HG03095 (cell line): ENCODE measurements at regions not wholly inside any gene's neighbourhood (a gene's known extent, or its start where the extent isn't known, plus 50 kb on each side); places are given as distances from the start of the nearest gene placed in this dataset.

Source experiments
- ATAC-seq: cut with Tn5 transposase; IDR thresholded peaks from one replicate; pipeline ENCODE4 v1.9.1; 2021; ENCODE audit warnings: moderate library complexity; ENCODE audit not compliant: unreplicated experiment

DNA sequence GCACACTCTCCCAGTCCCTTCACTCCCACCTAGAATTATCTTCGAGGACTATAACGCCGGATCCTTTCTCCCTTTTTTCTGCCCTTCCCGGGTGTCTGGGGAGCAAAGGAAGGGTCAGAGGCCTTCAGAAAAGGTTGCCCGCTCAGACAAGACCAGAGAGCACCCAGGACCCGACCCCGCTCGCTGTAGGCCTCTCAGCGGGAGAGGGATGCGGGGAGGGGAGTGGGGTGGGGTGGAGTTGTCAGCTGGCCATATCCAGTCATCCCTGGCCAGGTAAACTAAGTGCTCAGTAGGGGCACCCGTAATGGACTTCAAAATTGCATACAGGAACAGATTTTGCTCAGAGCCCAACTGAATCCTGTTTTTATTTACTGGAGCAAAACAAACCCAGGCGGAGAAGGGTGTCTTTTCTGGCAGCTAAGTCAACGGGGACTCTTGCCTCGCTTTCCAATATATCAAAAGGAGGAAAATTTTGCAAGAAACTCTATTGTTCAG lies 65.0 kb downstream of the NOL4 start:
- ATAC-seq: no peak

DNA sequence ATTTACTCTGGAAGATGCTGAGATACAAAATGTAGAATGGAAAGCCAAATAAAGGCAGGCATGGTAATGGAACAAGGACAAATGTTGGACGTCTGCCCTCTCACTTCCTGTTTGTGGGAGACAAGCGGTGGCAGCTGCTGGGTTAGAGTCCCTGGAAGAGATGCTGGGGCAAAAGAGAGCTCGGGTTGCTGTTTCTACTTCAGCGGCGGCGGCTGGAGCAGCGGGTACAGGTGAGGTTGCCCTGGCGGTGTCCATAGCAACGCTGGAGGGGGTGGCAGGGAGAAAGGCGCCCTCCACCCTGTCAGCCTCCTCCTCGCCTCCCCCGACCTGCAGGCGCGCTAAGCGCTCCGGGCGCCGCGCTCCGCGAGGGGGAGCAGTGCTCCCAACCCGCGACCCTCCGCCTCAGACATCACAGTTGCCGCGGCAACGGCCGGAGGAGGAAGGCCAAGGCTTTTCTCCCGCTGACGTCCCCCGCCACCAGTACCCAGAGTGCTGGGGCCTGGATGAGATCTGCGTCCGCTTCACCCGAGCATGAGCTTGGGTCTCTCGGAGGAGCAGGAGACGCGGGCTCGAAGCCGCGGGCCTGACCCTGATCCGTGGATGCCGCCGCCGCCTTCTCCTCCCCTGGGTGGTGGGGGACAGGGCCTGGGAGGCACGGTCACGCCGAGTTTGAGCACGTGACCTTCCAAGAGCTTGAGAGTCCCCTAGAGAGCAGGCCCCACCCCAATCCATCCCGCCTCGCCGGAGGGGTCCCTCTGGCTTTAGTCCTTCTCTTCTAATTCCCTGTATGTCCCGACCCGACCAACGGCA lies 65.6 kb downstream of the NOL4 start:
- ATAC-seq: no peak

DNA sequence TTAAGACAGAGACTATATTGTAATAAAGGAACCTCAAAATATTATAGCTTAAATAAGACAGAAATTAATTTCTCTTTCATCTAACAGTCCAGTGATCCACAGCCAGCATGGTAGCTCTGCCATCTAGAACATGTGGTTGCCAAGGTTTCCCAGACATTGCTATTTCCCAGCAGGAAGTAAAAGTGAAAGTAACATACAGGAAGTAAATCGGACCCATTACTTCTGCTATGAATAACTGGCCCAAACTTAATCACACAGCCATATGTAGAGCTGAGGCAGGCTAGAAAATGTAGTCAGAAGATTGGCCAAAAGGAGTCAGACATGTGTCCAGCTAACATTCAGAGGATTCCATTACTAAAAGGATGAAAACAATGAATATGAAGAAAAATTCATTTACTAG lies 71.0 kb downstream of the NOL4 start:
- ATAC-seq: no peak

DNA sequence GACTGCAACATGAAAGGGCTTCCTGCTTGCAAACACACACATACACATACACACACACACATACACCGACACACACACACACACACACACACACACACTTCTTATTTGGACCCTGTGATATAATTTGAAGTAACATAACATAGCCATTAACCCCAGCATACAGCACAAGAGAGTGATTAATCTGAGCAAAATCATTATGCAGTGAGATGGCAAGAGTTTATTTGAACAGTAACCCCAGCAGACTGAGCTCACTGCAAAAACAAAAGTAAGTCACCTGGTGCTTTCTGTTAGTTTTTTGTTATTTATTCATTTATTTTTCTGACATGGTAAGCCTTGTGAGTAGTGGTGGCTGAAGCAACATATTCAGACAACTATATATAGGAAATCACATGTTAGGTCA lies 93.7 kb downstream of the NOL4 start:
- ATAC-seq: no peak

DNA sequence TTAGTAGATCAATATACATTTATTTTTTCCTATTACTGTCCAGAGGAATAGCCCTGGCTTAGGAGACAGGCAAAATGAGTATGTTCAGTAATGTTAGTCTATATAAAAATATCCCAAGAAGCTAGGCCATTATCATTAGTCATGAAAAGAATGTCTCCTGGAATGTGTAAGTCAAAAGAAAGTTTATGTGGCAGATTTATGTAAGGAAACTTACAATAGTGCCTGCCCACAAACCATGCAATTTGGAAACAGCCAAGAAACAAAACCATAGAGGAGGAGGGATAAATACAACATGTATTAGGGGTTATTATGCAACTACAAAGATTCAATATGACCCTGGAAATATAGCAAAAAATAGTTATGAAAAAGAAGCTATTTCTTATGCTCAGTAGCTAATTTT lies 96.3 kb downstream of the NOL4 start:
- ATAC-seq: no peak

DNA sequence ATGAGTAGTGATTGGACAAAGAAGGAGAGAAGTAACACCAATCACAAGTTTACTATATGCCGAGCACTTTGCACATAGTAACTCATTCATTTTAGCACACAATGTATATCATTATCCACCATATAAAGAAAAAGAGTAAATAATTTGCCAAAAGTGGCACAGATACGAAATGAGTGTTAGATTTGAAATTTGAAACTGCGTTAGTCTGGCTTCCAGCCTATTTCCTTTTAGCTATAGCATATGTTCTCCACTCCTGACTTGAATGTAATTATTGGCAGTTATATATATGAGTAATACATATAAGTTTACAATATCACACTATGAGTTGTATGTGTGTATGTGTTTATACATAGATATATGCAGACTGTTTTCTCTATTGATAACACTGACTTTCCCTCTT lies 98.6 kb downstream of the NOL4 start:
- no peak for ATAC-seq

DNA sequence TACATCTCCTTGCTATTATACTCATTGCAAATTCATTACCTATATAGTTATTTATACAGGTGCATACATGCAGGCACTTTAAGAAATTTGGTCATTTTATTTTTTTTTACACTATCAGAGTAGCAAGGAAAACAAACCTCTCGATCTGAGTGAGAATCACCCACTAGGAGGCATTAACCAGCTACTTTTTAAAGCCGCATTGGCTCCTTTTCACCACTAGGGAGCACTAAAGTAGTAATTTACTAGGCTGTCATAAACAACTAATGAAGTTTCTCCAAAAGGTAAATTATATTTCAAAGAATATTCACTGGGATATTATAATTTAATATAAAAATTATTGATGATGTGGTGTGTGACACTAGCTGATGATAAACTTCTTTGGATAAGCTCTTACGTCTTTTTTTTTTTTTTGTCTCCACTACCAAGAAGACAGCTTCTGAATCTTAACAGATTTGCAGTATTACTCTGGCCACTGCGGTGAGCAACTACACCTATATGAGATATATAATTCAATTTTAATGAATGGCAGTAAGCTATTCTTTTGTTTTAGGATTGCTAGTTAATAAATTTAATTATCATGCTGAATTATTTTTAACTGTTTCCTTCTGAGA lies 101.9 kb downstream of the NOL4 start:
- ATAC-seq: peak; percentile 92

DNA sequence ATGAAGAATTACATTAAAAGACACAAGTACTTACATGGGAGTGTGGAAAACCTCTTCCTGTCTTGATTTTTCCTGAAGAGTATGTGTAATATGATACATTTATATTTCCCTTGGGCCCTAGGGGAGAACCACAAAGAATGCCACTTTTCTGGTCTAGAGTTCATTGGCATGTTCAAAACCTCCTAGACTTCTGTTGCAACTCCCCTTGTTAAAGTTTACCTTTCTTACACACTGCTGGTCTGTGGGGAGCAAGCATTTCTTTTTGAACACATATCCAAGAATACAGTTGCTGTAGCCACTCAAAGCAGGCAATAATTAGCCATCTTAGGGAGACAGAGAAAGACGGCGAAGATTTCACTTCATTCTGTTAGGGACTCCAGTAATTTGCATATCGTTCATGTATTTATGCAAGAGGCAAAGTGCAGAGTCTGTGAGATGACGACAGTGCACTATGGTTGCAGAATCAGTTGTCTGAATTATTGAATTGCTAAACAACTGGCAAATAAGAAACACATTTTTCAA lies 103.5 kb downstream of the NOL4 start:
- ATAC-seq: no peak

DNA sequence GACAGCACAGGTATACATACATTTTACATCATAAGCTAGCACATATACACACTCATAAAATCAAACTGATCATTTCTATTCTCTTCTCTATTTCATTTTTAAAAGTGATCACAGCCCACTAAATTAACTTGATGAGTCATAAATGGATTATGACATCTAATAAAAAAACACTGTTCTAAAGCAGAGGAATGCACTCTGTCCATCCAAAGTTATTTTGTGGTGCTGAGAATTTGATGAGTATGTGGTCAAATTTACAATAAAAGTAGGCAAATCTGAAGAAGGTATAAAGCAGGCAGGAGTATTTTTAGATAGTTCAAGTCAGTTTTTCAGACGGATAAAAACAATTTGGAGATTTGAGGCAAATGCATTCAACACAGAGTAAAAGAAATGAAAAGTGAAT lies 104.4 kb downstream of the NOL4 start:
- no peak for ATAC-seq

DNA sequence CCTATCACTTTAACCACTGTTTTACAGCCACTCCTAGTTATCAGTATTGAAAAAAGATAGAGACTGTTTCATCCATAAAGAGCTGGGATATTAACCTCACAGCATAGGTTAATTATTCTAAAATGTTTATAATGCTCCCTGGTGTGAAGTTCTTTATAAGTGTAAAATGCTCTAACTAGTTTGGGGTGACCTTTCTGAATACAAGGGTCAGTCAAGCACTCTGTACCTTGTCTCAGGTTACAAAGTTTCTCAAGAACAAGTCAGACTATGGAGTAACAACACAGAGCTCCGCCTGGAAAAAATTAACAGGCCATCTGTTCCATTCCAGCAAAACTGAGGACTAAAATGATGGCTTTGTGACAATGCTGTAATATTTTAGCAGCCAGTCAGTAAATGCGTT lies 107.4 kb downstream of the NOL4 start:
- no peak for ATAC-seq

DNA sequence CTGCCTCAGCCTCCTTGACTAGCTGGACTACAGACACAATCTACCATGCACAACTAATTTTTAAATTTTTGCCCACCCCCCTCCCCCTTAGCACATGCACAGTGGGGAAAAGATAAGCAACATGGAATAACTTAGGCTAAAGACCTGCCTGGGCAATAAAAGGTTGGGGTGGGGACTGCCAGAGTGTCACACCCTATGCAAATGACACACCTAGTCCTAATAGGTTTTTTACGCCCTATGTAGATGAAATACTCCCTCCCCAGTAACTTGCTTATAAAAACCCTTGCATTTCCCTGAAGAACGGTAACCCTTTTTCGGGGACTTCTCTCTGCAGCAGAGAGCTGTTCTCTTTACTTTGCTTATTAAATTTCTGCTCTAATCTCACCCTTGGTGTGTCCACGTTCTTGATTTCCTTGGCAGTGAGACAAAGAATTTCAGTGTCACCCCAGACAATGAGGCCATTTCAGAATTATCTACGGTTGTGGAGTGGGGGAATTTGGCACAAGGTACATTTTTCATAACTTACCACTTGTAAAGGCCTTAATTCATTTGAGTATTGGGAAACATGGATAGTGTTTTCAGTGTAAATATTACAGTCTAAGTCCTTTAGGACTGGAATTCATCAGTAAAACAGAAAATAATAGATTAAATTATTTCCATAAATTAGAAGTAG lies 109.2 kb downstream of the NOL4 start:
- no peak for ATAC-seq

DNA sequence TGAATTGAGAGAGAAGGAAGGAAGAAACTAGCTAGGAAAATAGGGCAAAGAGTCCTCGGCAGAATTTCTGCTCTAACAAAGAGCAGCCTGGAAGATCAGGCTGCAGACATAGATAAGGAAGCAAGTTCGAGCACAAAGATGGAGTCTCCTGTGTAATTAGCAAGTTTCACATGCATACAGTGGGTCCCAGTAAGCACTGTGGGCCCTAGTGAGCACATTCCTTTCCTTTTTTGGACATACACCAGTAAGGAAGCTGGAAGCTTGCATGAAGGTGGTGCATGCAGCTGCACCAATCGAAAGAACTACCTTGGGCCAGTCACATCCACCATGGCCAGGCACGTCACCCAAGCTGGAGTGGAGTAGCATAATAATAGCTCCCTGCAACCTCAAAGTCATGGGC lies 109.7 kb downstream of the NOL4 start:
- no peak for ATAC-seq

DNA sequence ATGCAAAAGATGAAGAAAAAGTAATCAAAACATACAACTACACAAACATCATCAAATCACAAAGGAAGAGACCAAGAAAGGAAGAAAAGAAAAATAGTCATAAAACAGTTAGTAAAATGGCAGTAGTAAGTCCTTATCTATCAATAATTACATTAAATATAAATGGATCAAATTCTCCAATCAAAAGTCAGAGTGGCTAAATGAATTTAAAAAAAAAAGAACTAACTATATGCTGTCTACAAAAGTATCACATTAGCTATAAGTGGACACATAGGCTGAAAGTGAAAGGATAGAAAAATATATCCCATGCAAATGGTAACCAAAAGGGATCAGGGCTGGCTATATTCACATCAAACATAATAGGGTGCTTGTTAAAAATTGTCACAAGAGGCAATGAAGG lies 116.5 kb downstream of the NOL4 start:
- ATAC-seq: no peak

DNA sequence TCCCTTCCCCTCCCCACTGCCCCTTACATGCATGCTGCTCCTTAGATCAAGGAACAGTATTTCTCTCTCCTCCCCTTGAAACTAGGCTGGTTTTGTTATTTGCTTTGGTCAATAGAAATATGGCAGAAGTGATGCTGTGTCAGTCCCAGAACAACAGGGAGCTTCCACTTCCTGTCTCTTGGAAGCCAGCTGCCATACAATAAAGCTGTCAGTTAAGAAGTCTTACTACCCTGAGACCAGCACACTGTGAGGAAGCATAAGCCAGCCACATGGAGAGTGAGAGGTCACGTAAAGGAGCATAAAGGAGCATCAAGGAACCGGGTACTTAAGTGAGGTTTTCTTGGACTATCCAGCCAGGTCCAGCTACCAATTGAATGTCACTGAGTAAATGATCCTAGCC lies 126.6 kb downstream of the NOL4 start:
- no peak for ATAC-seq

DNA sequence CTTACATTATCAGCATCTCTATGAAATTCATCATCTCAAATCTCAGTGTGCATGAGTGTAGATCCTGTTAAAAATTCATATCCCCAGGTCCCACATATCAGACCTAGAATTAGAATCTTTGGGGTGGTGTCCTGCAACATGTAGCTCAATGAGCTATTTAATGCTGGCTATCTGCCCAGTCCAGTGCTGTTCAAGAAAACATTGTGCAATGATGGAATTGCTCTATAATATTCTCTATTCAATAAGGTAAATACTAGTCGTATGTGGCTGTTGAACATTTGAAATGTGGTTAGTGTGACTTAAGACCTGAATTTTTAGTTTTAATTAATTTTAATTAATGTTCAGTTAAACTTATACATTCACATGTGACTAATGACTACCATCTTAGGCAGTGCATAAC lies 127.4 kb downstream of the NOL4 start:
- no peak for ATAC-seq

DNA sequence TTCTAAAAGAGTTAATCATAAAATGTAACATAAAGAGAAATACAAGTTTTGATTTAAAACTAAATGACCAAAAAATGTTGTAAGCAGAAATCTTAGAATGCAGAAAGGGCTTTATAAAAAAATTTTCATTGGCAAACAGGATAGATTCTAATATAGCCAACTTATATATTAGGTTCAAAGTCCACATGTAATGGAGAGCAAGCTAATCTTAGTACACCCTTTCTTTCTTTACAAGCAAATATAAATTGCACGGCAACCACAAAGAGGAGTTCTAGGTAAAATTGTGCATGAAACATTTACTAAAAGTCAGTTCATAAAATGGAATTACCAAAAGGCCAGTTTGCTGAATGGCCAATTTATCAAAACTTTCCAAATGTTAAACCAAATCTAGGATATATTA lies 130.6 kb downstream of the NOL4 start:
- ATAC-seq: no peak

DNA sequence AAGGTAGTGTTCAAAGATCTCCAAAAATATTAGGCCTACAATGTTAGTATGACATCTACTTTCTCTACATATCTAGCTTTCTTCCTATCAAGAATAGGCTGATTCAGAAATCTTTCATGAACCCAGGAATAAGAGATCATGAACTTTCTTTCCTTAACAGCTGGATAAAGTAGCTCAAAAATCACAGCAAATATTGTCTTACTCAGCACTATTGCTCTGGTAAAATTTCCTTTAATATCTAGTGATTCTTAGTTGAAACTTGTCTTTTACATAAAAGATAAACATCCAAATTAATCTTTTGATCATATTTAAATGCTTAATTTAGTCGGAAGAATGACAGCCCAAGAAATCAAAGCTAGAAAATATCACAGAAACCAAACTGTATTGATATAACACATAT lies 131.9 kb downstream of the NOL4 start:
- ATAC-seq: no peak

DNA sequence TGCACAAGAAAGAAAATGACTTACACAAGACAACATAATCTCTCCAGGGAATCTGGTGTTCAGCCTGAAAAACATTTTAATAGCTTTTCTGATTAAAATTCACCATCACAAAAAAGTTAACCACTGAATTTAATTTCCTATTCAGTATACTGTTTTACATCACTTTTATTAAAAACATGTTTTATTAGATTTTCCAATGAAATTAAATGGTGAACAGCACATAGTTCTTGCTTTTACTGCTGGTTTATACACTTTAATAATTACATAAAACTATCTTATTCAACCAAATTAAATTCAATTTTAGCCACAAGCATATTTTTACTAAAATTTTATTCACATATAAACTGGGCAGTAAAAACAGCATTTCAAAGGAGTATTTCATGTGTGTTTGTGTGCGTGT lies 138.3 kb downstream of the NOL4 start:
- ATAC-seq: no peak

DNA sequence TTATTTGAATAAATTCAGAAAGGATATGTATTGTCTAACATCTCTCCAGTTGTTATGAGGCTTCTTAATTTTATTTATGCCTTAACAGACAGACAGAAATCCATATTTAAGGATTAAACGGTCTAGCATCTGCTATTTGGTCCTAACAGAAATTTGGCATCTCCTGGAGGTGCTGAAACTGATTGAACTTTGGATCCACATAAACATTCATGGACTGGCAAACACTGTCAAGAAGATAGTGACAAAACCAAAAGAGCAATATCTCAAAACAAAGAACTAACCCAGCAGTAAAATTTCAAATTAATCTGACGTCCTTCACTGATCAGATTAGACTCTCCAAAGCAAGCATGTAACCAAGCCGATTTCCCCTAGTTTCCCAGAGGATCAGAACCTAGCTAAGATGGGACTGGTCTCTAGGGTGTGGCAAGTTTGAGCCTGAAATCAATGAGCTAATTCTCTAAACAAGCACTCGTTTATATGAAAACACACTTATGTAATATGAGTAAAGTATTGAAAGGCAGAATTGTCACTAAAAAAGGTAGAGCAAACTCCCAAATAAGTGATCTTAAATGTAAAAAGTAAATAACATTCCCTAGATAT lies 139.5 kb downstream of the NOL4 start:
- ATAC-seq: no peak

DNA sequence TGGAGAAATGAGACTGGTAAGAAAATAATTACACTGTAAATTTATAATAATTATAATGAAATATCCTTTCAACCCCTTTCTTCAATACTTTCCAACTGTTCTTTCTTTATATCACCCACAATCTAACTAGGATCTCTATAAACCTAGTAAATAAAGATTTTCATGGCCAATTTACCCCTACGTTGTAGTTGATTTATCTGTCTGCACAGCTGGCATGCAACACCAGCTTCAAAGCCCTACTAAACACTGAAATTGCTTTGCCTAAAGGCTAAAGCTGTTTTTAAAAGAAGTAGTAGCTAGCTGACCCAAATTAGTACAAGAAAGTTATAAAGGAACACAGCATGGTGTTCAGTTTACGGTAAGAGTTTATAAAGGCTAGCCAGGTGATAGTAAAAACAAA lies 140.1 kb downstream of the NOL4 start:
- ATAC-seq: no peak

DNA sequence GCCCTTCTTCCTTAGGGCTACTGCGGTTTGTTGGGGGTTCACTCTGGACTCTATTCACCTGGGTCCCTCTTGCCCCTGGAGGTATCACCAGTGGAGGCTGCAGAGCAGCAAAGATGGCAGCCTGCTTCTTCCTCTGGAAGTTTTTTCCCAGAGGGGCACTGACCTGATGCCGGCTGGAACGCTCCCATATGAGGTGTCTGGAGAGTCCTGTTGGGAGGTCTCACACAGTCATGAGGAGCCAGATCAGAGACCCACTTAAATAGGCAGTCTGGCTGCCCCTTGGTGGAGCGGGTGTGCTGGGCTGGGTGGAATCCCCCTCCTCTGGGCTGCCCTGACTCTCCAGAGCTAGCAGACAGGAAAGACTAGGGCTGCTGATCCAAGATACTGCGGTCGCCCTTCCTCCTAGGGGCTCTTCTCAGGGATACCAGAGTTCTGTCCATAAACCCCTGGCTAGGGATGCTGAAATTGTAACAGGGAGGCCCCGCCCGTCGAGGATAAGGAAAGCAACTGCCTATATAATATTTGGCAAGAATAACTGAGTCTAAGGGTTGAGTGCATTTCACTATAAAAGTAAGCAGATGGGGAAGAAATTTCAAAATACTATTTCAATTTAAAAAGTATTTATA lies 140.7 kb downstream of the NOL4 start:
- ATAC-seq: no peak
